GM12878 (cell line): ENCODE measurements at regions not wholly inside any gene's neighbourhood (a gene's known extent, or its start where the extent isn't known, plus 50 kb on each side); places are given as distances from the start of the nearest gene placed in this dataset.

Experiments
- BRCA1 ChIP-seq: IDR thresholded peaks from 2 replicates; pipeline ENCODE4 v1.6.1; 2011; ENCODE audit warnings: low read depth, low read length, improper control_type of control experiment
- EZH2 ChIP-seq: IDR thresholded peaks from 2 replicates; pipeline ENCODE4 v1.6.1; 2012; ENCODE audit warnings: low read depth, mild to moderate bottlenecking, control low read depth, inconsistent platforms, low read length, borderline replicate concordance; ENCODE audit not compliant: control insufficient read depth
- GABPA ChIP-seq: IDR thresholded peaks from 2 replicates; pipeline ENCODE4 v1.6.1; 2014; ENCODE audit warnings: antibody characterized with exemption, low read depth, mild to moderate bottlenecking, inconsistent platforms
- NR2F1 ChIP-seq: fragments of 450-650 bp; conservative IDR thresholded peaks from 2 replicates; pipeline ENCODE4 v1.6.1; 2017; ENCODE audit warnings: mild to moderate bottlenecking
- POLR2A ChIP-seq: IDR thresholded peaks from 2 replicates; pipeline ENCODE4 v1.6.1; 2011; ENCODE audit warnings: low read depth, mild to moderate bottlenecking, low read length
- POLR2AphosphoS5 ChIP-seq: IDR thresholded peaks from 2 replicates; pipeline ENCODE4 v1.6.1; 2011; ENCODE audit warnings: mild to moderate bottlenecking, low read length, inconsistent platforms
- RAD21 ChIP-seq: IDR thresholded peaks from 2 replicates; pipeline ENCODE4 v1.6.1; 2011; ENCODE audit warnings: mild to moderate bottlenecking, low read depth, low read length, moderate library complexity; ENCODE audit not compliant: insufficient read depth
- SREBF1 ChIP-seq: IDR thresholded peaks from 2 replicates; pipeline ENCODE4 v1.6.1; 2012; ENCODE audit warnings: mild to moderate bottlenecking, low read length
- TCF12 ChIP-seq: IDR thresholded peaks from 2 replicates; pipeline ENCODE4 v1.6.1; 2011; ENCODE audit warnings: low read depth, mild to moderate bottlenecking, low read length
- TF ChIP-seq, protein P1 (sequence below): IDR thresholded peaks from 2 replicates; pipeline ENCODE4 v1.6.1; 2011; ENCODE audit warnings: low read depth, low read length, improper control_type of control experiment, borderline replicate concordance
- TF ChIP-seq, protein P2 (sequence below), 3 experiments: IDR thresholded peaks in 2 of 3; conservative IDR thresholded peaks in 1 of 3; 2 replicates each; pipeline ENCODE4 v1.5.1; 2011; ENCODE audit warnings: low read depth in 3 of 3, low read length in 3 of 3, mild to moderate bottlenecking in 3 of 3, control low read depth in 2 of 3, moderate library complexity in 2 of 3, inconsistent platforms in 1 of 3, mixed read lengths in 1 of 3; ENCODE audit not compliant: control insufficient read depth in 2 of 3, insufficient read depth in 1 of 3; ENCODE audit errors: extremely low read depth in 1 of 3

DNA sequence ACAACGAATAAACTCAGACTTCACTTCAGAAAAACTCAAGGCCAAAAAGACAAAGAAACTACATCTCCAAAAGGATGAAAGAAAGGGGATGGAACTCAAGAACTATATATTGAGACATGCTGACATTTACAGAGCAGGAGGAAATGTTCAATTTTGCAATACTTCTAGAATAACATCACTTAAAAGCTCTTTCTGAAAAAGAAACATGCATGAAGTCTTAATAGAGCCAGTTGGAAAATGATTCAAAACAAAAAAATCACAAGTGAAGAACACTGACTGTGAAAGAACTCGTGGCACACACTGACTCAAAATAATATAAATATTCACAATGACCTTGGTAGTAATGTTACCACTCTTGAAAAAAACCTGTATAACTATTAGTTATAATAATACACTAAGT lies 267.8 kb upstream of the NREP start:
- TF ChIP-seq EZH2 (no peak), NR2F1 (no peak), SREBF1 (no peak), POLR2AphosphoS5 (no peak), RAD21 (no peak), POLR2A (no peak), TCF12 (no peak), BRCA1 (no peak), GABPA (no peak)
- TF ChIP-seq, protein P1, sequence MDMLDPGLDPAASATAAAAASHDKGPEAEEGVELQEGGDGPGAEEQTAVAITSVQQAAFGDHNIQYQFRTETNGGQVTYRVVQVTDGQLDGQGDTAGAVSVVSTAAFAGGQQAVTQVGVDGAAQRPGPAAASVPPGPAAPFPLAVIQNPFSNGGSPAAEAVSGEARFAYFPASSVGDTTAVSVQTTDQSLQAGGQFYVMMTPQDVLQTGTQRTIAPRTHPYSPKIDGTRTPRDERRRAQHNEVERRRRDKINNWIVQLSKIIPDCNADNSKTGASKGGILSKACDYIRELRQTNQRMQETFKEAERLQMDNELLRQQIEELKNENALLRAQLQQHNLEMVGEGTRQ = no peak
- TF ChIP-seq, protein P2, sequence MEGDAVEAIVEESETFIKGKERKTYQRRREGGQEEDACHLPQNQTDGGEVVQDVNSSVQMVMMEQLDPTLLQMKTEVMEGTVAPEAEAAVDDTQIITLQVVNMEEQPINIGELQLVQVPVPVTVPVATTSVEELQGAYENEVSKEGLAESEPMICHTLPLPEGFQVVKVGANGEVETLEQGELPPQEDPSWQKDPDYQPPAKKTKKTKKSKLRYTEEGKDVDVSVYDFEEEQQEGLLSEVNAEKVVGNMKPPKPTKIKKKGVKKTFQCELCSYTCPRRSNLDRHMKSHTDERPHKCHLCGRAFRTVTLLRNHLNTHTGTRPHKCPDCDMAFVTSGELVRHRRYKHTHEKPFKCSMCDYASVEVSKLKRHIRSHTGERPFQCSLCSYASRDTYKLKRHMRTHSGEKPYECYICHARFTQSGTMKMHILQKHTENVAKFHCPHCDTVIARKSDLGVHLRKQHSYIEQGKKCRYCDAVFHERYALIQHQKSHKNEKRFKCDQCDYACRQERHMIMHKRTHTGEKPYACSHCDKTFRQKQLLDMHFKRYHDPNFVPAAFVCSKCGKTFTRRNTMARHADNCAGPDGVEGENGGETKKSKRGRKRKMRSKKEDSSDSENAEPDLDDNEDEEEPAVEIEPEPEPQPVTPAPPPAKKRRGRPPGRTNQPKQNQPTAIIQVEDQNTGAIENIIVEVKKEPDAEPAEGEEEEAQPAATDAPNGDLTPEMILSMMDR (IDR thresholded peaks at IDR 0.05 in 2 of 3, conservative IDR thresholded peaks at IDR 0.05 in 1 of 3; ENCODE audit: control insufficient read depth in 2 of 3, extremely low read depth in 1 of 3, insufficient read depth in 1 of 3, low read depth in 3 of 3, low read length in 3 of 3) = no peak
